Spinal cord (tissue), 9 donors: ENCODE measurements at regions not wholly inside any gene's neighbourhood (a gene's known extent, or its start where the extent isn't known, plus 50 kb on each side); places are given as distances from the start of the nearest gene placed in this dataset.

Experiments used
- DNase-seq, 6 donors: peaks; one replicate each; pipeline versions ENCODE4 v3.0.0 to v3.0.0-alpha.2; 2013 to 2015; ENCODE audit warnings: low spot score in 6 of 6, low read depth in 4 of 6
- H3K27ac ChIP-seq: one replicate; pipeline ENCODE4 v1.5.1; 2013; ENCODE audit warnings: low read depth, low read length, control low read depth
- H3K27me3 ChIP-seq: one replicate; pipeline ENCODE4 v1.6.1; 2013; ENCODE audit warnings: low read length; ENCODE audit not compliant: control insufficient read depth, insufficient read depth
- H3K36me3 ChIP-seq: one replicate; pipeline ENCODE4 v1.6.1; 2013; ENCODE audit warnings: low read length; ENCODE audit not compliant: control insufficient read depth, insufficient read depth
- H3K4me1 ChIP-seq: one replicate; pipeline ENCODE4 v1.6.1; 2013; ENCODE audit warnings: low read length; ENCODE audit not compliant: control insufficient read depth, insufficient read depth
- H3K4me3 ChIP-seq: one replicate; pipeline ENCODE4 v1.5.1; 2013; ENCODE audit warnings: low read depth, low read length, control low read depth
- H3K9me3 ChIP-seq: one replicate; pipeline ENCODE4 v1.6.1; 2013; ENCODE audit warnings: low read length; ENCODE audit not compliant: control insufficient read depth, insufficient read depth
- WGBS: methylation state at CpG from one replicate; pipeline ENCODE4 v1.1.5; 2013; ENCODE audit warnings: missing lambda C conversion rate; ENCODE audit not compliant: insufficient coverage; 5-methylcytosine and 5-hydroxymethylcytosine counted together
- donor health status: healthy.

GRCh38 chrX:75986976-75987375 is 185.9 kb upstream of the PBDC1 start:
- Histone ChIP-seq H3K9me3 (no peaks in the 10 kb centered on the region), H3K4me3 (no peak overlapping the region), H3K27ac (no peak overlapping the region), H3K27me3 (peaks cover 4% of the 10 kb centered on the region), H3K4me1 (no peaks in the 10 kb centered on the region), H3K36me3 (no peaks in the 10 kb centered on the region)
- peak in 2 of 6 donors; percentile 7 to 42 for DNase-seq
- WGBS = 60% methylated on average over 1 of the region's 2 CpGs

DNA sequence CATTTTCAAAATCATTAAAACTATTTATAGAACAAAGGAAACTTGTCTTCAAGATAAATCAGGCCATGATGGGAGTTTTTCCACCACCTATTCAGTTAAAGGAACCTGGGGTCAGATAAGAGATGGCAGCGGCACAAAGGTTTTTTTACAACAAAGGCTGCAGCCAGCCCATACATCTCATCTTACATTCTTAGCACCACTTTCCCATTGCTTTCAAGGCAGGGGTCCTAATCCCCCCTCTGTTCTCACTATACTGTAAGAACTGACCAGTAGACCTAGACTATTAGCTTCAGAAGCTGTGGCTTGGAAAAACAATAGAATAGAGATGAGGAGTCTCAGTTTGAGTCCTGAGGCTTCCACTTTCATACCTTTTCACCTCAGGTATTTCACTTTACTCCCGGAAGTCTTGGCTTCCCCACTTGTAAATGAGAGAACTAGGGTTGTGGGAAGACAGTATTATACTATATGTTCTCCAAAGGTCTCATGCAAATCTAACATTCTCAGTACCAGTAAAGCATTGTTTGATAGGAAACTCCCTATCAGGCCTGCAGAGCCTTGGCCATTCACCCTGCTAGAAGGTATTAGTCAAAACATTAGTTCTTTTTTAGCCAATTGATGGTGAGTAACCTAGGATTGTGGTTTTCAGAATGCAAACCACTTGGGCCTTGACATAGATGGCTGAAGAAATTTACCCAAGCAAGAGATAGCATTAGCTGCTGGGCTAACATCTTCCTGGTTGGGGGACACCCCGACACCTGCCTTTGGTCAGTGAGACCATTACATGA is 182.9 kb upstream of the PBDC1 start:
- peaks cover 2% of the 10 kb centered on the region for H3K27me3 ChIP-seq

DNA sequence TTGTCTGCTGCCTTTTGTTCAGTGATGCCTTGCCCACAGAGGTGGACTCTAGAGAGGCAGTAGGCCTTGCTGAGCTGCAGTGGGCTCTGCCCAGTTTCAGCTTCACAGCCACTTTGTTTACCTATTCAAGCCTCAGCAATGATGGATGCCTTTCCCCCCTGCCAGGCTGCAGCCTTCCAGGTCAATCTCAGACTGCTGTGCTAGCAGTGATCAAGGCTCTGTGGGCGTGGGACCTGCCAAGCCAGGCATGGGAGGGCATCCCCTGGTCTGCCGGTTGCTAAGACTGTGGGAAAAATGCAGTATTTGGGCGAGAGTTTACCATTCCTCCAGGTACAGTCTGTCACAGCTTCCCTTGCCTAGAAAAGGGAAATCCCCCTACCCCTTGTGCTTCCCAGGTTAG is 175.2 kb upstream of the PBDC1 start:
- Histone ChIP-seq H3K4me1 (no peaks in the 10 kb centered on the region), H3K36me3 (no peaks in the 10 kb centered on the region), H3K9me3 (peaks cover under 1% of the 10 kb centered on the region), H3K27ac (no peak overlapping the region), H3K4me3 (no peak overlapping the region), H3K27me3 (no peaks in the 10 kb centered on the region)
- 47% methylated on average over 3 of the region's 3 CpGs for WGBS
- DNase-seq = no peak

More for the DNA sequence above, 182.9 kb upstream of the PBDC1 start:
- DNase-seq = no peak
- no peaks in the 10 kb centered on the region for H3K4me1 ChIP-seq
- no peak overlapping the region for H3K27ac ChIP-seq
- no peak overlapping the region for H3K4me3 ChIP-seq
- WGBS = 67% methylated on average over 1 of the region's 3 CpGs
- no peaks in the 10 kb centered on the region for H3K36me3 ChIP-seq
- H3K9me3 ChIP-seq = no peaks in the 10 kb centered on the region

GRCh38 chrX:76014321-76014720 is 158.5 kb upstream of the PBDC1 start:
- Histone ChIP-seq H3K27ac (no peak overlapping the region), H3K27me3 (no peaks in the 10 kb centered on the region), H3K4me3 (no peak overlapping the region), H3K9me3 (peaks cover 7% of the 10 kb centered on the region), H3K36me3 (no peaks in the 10 kb centered on the region), H3K4me1 (no peaks in the 10 kb centered on the region)
- no CpG with 5 or more reads among the region's 3 CpGs for WGBS
- no peak for DNase-seq

- H3K27me3 ChIP-seq = no peaks in the 10 kb centered on the region
- 78% methylated on average over 7 of the region's 7 CpGs for WGBS
- no peak overlapping the region for H3K27ac ChIP-seq
- peaks cover 7% of the 10 kb centered on the region for H3K9me3 ChIP-seq
- no peaks in the 10 kb centered on the region for H3K36me3 ChIP-seq
- no peaks in the 10 kb centered on the region for H3K4me1 ChIP-seq
- no peak overlapping the region for H3K4me3 ChIP-seq
- no peak for DNase-seq
These were observed 146.6 kb upstream of the PBDC1 start for GRCh38 chrX:76026292-76026691.

DNA sequence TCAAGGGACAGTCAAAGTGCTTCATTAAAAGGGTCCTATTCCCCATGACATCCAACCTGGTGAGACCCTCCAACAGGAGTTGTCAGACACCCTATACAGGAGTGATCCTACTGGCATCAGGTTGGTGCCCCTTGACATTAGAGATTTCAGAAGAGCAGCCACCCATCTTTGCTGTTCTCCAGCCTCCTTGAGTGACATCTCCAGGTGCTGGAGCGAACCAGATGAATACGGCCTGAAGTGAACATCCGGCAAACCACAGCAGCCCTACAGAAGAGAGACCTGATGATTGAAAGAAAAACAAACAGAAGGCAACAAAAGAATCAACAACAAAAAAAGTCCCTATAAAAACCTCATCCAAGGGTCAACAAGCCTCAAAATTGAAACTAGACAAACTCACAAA is 146.1 kb upstream of the PBDC1 start:
- Histone ChIP-seq H3K4me3 (no peak overlapping the region), H3K27me3 (no peaks in the 10 kb centered on the region), H3K27ac (no peak overlapping the region), H3K9me3 (peaks cover 7% of the 10 kb centered on the region), H3K36me3 (no peaks in the 10 kb centered on the region), H3K4me1 (no peaks in the 10 kb centered on the region)
- DNase-seq = no peak
- WGBS = no CpG with 5 or more reads among the region's 3 CpGs

DNA sequence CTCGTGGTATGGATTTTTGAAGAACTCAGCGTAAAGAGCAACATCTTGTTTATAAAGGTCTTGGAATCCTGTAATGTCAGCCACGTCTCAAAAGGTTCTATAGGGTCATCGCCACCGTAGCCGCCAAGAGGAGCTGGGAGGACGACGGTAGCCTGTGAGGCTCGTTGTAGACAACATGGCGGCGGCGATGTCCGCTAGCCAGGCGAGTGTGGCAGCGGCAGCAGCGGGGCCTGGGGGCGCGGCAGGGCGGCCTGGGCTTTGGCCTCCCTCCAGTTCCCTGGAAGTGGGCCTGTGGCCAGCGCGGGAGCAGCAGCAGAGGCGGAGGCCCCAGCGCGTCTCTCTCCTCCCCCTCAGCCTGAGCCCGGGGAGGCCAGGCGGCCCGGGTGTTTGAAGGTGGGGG is 143.5 kb upstream of the PBDC1 start:
- Histone ChIP-seq H3K27me3 (no peaks in the 10 kb centered on the region), H3K4me1 (no peaks in the 10 kb centered on the region), H3K9me3 (peaks cover 7% of the 10 kb centered on the region), H3K4me3 (no peak overlapping the region), H3K27ac (no peak overlapping the region), H3K36me3 (no peaks in the 10 kb centered on the region)
- 70% methylated on average over 21 of the region's 27 CpGs for WGBS
- DNase-seq = no peak

GRCh38 chrX:76064825-76065224 is 108.0 kb upstream of the PBDC1 start:
- WGBS = no CpG with 5 or more reads among the region's 1 CpG

GRCh38 chrX:76076124-76076523 is 96.7 kb upstream of the PBDC1 start:
- no peaks in the 10 kb centered on the region for H3K36me3 ChIP-seq
- H3K9me3 ChIP-seq = no peaks in the 10 kb centered on the region
- H3K4me3 ChIP-seq = no peak overlapping the region
- no peaks in the 10 kb centered on the region for H3K4me1 ChIP-seq
- no peak for DNase-seq
- H3K27me3 ChIP-seq = peaks cover 3% of the 10 kb centered on the region
- H3K27ac ChIP-seq = no peak overlapping the region

More at GRCh38 chrX:76064825-76065224, 108.0 kb upstream of the PBDC1 start:
- no peaks in the 10 kb centered on the region for H3K4me1 ChIP-seq
- H3K9me3 ChIP-seq = no peaks in the 10 kb centered on the region
- no peak overlapping the region for H3K4me3 ChIP-seq
- no peaks in the 10 kb centered on the region for H3K36me3 ChIP-seq
- no peak overlapping the region for H3K27ac ChIP-seq
- no peak for DNase-seq
- H3K27me3 ChIP-seq = no peaks in the 10 kb centered on the region

- H3K27me3 ChIP-seq = peaks cover 2% of the 10 kb centered on the region
- no peak overlapping the region for H3K4me3 ChIP-seq
- no peak for DNase-seq
- no peaks in the 10 kb centered on the region for H3K9me3 ChIP-seq
- H3K4me1 ChIP-seq = no peaks in the 10 kb centered on the region
- 80% methylated on average over 1 of the region's 4 CpGs for WGBS
- no peaks in the 10 kb centered on the region for H3K36me3 ChIP-seq
- H3K27ac ChIP-seq = no peak overlapping the region
These were observed 63.2 kb upstream of the PBDC1 start for GRCh38 chrX:76109654-76110053.
